Muscle layer of duodenum (tissue), 2 donors: ENCODE measurements at regions not wholly inside any gene's neighbourhood (a gene's known extent, or its start where the extent isn't known, plus 50 kb on each side); places are given as distances from the start of the nearest gene placed in this dataset.

ENCODE experiments used
- H3K27ac ChIP-seq: one replicate; pipeline ENCODE4 v1.7.0; 2013; ENCODE audit warnings: mild to moderate bottlenecking, low read length
- H3K27me3 ChIP-seq: one replicate; pipeline ENCODE4 v1.7.0; 2013; ENCODE audit warnings: low read depth, mild to moderate bottlenecking, control low read depth, low read length
- H3K36me3 ChIP-seq, 2 donors: one replicate each; pipeline ENCODE4 v1.7.0; 2013; ENCODE audit warnings: low read length in 2 of 2, control low read depth in 1 of 2, mild to moderate bottlenecking in 1 of 2; ENCODE audit not compliant: insufficient read depth in 2 of 2, control insufficient read depth in 1 of 2
- H3K4me1 ChIP-seq, 2 donors: one replicate each; pipeline ENCODE4 v1.7.0; 2013; ENCODE audit warnings: low read length in 2 of 2, mild to moderate bottlenecking in 2 of 2, control low read depth in 1 of 2, moderate library complexity in 1 of 2; ENCODE audit not compliant: insufficient read depth in 2 of 2, control insufficient read depth in 1 of 2
- H3K4me3 ChIP-seq, 2 donors: one replicate each; pipeline ENCODE4 v1.7.0; 2013; ENCODE audit warnings: low read length in 2 of 2, low read depth in 1 of 2, mild to moderate bottlenecking in 1 of 2
- H3K9me3 ChIP-seq, 2 donors: one replicate each; pipeline ENCODE4 v1.7.0; 2013; ENCODE audit warnings: low read length in 2 of 2, control low read depth in 1 of 2, mild to moderate bottlenecking in 1 of 2; ENCODE audit not compliant: control insufficient read depth in 1 of 2
- donor health status: healthy.

DNA sequence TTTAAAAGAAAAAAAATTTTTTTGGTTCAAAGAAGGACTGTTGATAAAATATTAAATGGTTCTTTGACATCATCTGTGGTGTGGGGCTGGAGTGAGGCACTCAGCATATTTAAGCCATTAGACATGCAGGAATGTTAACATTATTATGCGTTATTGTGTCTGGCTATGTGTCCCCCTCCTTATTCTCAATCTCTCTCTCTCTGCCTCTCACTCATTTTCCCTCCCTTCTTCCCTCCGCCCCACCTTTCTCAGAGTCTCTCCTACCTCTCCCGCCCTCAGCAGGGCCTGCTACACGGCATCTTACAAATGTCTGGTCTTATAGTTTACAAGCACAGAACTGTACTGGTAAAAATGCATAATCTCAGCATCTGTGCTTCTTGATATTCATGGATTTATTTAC lies 287.8 kb upstream of the TMEM161B start:
- Histone ChIP-seq H3K4me1 (no peaks in the 10 kb centered on the region), H3K9me3 (no peaks in the 10 kb centered on the region), H3K36me3 (no peaks in the 10 kb centered on the region), H3K27ac (no peak overlapping the region), H3K27me3 (no peaks in the 10 kb centered on the region), H3K4me3 (no peak overlapping the region)

DNA sequence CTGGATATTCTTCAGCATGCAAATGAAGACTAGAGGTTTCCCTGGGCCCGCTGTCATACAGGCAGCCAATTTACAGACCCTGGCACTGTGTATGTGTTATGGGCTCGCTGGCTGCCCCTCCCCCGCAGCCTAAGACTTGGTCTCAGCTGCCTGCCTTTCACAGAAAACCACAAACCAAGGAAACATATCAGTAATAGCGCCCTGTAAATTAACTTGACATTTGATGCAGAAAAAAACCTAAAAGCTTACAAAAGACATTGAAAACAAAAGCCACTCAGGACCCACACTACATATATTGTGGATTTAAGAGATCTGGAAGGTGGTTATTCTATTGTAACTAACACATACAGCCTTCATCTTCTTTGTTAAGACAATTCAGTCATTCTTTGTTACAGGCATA lies 287.0 kb upstream of the TMEM161B start:
- Histone ChIP-seq H3K9me3 (no peaks in the 10 kb centered on the region), H3K27me3 (no peaks in the 10 kb centered on the region), H3K4me3 (no peak overlapping the region), H3K36me3 (no peaks in the 10 kb centered on the region), H3K4me1 (no peaks in the 10 kb centered on the region), H3K27ac (no peak overlapping the region)

DNA sequence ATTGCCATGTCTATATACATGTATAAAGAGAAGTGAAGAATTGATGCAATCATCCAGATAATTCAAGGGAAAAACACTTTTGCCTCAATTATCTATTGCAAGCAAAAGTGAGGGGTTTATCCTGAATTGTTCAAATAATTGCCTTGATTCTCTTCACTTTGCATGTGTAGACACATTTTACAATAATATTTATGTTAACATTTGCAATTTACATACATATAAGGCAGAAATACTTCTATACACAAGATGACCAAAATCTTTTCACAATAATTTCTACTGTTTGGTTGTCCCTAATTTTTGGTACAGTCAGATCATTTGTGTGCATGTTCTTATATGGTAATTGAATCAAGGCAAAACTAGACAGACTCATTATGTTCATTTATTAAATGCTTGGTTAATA lies 285.3 kb upstream of the TMEM161B start:
- Histone ChIP-seq H3K9me3 (no peaks in the 10 kb centered on the region), H3K27me3 (no peaks in the 10 kb centered on the region), H3K36me3 (no peaks in the 10 kb centered on the region), H3K27ac (no peak overlapping the region), H3K4me1 (no peaks in the 10 kb centered on the region), H3K4me3 (no peak overlapping the region)

DNA sequence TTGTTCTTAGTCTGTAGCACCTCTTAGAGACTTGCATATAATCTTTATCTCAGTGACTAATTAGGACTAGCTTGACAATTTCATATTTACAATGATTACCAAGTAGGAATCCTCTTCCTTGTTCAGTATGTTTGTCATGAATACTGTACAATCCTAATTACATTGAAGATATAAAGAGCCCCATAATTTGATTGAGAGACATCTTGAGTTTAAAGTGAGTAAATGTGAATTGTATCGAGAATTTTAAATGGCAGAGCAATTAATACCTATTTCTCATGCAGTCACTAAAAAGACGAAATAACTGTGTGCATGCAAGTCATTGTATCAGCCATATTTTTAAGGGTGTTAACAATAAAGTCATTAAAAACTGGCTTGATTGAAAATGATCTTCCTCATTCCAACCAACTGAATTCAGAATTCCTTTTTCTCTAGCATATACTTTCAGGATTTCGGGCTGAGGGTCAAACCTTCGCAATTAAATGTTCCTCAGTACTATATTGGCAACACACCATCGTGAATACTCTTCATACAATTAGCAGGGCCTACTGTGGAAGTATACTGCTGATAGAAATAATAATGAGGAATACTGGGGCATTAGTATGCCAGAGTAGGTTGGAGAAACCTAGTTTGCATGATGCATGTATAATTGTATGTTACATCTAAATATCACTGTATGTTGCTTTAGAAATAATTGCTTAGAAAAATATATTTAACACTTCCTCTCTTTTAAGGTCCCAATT lies 284.7 kb upstream of the TMEM161B start:
- H3K4me1 ChIP-seq: no peaks in the 10 kb centered on the region
- no peaks in the 10 kb centered on the region for H3K36me3 ChIP-seq
- H3K27ac ChIP-seq: no peak overlapping the region
- no peaks in the 10 kb centered on the region for H3K9me3 ChIP-seq
- no peaks in the 10 kb centered on the region for H3K27me3 ChIP-seq
- no peak overlapping the region for H3K4me3 ChIP-seq

DNA sequence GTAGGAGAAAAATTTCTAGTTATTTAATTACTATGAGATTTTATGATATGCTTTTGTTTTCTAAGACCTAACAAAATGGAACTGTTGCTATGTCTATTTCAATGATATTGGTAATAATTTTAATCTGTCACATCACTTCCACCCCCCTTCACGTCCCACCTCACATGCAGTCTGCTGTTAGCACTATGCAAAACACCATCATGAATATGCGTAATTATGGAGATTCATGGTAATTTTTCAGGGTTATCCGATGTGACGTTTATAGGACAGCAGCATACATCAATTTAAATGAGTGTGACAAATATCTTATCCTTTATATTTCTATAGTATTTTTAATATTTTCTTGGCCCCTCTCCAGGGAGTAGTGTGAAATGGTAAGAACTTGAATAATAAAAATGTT lies 283.8 kb upstream of the TMEM161B start:
- Histone ChIP-seq H3K4me3 (no peak overlapping the region), H3K27me3 (no peaks in the 10 kb centered on the region), H3K36me3 (no peaks in the 10 kb centered on the region), H3K27ac (no peak overlapping the region), H3K4me1 (no peaks in the 10 kb centered on the region), H3K9me3 (no peaks in the 10 kb centered on the region)

DNA sequence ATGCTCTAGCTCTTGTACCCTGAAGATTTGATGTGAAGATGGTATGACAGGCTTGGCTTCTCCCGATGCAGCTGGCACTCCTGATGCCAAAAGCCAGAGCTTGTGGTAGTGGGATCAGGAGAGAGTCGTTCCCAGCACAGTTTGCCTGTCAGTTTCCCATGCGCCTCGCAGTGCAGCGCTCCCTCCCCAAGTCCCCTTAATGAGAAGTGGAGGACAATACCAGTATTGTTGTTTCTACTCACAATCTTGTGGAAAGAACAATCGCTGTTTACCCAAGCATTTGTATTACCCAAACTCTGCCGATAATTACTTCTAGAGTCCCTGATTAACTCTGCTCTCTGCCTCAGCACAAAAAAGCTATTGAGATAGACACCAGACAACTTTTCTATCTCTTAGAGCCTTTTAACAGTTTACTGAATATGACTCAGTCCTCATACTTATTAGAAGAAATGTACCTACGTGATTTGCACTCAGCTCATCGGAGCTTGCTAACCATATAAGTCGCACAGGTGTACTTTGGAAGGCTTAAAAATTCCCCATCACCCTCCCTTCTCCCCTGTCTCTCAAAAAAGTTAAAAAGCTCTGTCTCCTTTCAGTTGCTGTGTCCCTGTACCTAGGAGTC lies 283.2 kb upstream of the TMEM161B start:
- H3K27ac ChIP-seq: no peak overlapping the region
- H3K4me1 ChIP-seq: no peaks in the 10 kb centered on the region
- H3K9me3 ChIP-seq: no peaks in the 10 kb centered on the region
- H3K27me3 ChIP-seq: no peaks in the 10 kb centered on the region
- no peak overlapping the region for H3K4me3 ChIP-seq
- H3K36me3 ChIP-seq: no peaks in the 10 kb centered on the region

DNA sequence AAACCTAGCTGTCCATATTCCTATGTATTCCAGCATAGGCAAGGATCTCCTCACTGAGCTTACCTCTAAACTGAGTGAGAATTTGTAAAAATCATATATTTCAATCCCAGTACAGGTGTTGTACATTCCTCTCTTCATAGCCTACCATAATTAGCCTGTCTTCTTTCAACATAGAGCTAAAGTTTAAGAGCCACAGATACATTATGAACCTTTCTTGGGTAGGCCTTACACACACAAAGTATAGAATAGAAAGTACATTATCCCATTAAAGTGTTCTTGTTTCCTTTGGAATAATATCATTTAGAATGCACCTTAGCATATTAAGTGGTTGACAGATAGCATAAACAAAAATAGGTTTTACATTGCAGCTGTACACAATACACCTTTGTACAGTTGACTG lies 282.1 kb upstream of the TMEM161B start:
- no peaks in the 10 kb centered on the region for H3K36me3 ChIP-seq
- no peaks in the 10 kb centered on the region for H3K9me3 ChIP-seq
- no peaks in the 10 kb centered on the region for H3K27me3 ChIP-seq
- H3K4me1 ChIP-seq: no peaks in the 10 kb centered on the region
- no peak overlapping the region for H3K27ac ChIP-seq
- H3K4me3 ChIP-seq: no peak overlapping the region

DNA sequence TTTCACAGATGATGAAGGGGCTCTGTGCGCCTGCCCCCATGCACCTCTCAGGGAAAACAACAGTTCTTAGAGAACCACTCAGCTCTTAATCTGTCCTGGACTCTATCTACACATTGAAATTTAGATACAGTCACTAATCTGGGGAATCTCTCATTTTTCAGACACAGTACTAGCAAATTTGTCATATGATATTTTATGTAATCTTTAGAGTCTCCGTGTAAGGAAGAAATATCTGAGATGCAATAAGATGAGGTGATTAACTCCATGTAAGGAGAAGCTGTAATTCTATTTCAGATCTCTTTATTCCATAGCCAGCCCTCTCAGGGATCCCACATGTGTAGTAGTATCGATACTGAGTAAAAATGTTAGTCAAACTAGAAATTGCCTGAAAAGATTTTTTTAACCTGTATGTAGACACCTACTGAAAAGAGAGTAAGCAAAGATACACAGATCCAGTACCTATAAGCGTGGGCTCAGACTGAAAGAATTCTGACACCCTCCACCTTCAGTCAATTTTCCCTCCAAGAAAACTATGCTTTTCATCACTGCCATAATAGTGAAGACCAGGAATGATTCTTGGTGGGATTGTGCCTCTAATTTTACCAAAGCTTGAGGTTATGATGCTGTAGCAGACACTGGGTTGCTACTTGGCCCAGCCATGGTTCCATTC lies 279.6 kb upstream of the TMEM161B start:
- Histone ChIP-seq H3K27me3 (no peaks in the 10 kb centered on the region), H3K9me3 (no peaks in the 10 kb centered on the region), H3K4me3 (no peak overlapping the region), H3K36me3 (no peaks in the 10 kb centered on the region), H3K27ac (no peak overlapping the region), H3K4me1 (no peaks in the 10 kb centered on the region)

DNA sequence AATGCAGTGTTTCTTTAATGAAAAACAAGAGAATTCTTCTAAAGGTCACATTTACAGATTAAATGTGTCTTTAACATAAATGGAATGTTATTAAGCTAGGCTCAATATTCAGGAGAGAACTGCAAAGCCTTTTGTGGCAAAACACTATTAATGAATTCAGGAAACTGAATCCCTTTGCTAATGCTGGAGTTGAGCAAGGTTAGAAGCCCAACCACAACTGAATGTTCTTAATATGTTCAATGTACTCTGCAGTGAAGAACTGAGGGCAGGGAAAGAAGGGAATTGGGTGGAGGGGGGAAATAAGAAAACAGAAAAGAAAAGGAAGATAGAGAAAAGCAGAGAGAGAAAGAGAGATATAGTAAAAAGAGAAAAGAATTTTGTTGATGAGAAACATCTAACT lies 276.7 kb upstream of the TMEM161B start:
- no peaks in the 10 kb centered on the region for H3K27me3 ChIP-seq
- H3K27ac ChIP-seq: no peak overlapping the region
- no peaks in the 10 kb centered on the region for H3K4me1 ChIP-seq
- H3K4me3 ChIP-seq: no peak overlapping the region
- H3K9me3 ChIP-seq: no peaks in the 10 kb centered on the region
- H3K36me3 ChIP-seq: no peaks in the 10 kb centered on the region

DNA sequence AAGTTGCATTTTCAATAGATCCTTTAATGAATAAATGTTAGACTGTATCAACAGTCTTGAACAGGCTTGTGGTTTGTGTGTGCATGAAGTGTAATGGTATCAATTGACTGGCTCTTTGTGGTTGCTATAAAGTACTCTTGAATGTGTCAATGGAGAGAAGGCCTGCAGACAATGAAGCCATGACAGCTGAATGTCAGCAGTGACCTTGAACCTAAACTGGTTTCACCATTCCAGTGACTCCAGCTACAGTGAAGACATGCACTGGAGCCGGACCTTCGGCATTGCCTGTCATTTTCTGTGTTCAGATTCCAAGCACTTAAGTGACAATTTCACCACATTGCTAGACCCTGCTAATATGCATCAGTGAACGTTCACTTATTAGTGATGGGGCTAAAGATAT lies 276.0 kb upstream of the TMEM161B start:
- Histone ChIP-seq H3K4me3 (no peak overlapping the region), H3K9me3 (no peaks in the 10 kb centered on the region), H3K27ac (no peak overlapping the region), H3K36me3 (no peaks in the 10 kb centered on the region), H3K27me3 (no peaks in the 10 kb centered on the region), H3K4me1 (no peaks in the 10 kb centered on the region)

DNA sequence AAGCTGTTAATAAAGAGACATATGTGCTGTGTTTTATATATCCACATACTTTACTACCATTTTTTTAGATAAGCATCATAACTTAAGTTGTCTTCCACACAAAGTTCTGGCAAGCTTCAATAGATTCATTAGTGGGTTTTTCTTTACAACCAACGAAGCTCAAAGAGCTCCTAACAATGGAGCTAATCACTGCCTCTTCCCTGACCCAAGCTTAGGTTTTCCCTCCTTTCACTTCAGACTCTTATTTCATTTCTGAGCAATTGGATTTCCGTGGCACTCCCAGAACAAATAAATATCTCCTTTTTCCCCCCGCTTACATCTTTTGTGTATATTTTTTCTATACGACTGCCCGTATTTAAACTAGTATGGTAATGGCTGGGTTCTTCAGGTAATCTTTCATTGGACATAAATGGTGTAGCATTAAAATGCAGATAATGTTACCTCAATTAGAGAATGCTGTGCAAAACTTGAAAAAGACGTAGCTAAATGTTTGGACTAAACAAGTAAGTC lies 275.5 kb upstream of the TMEM161B start:
- Histone ChIP-seq H3K36me3 (no peaks in the 10 kb centered on the region), H3K4me1 (no peaks in the 10 kb centered on the region), H3K27ac (no peak overlapping the region), H3K9me3 (no peaks in the 10 kb centered on the region), H3K4me3 (no peak overlapping the region), H3K27me3 (no peaks in the 10 kb centered on the region)
